ENCODE measurements at regions not wholly inside any gene's neighbourhood (a gene's known extent, or its start where the extent isn't known, plus 50 kb on each side); places are given as distances from the start of the nearest gene placed in this dataset.

GRCh38 chr1:238558156-238558555 lies 667.4 kb upstream of the ZP4 start:
- H3K9me3 ChIP-seq (ENCODE audit: insufficient read depth, low read length) = no peaks in the 10 kb centered on the region
- H3K9me2 ChIP-seq (replicated peaks; ENCODE audit: insufficient read depth, low read length) = no peaks in the 10 kb centered on the region
- no peak for TF ChIP-seq CTCF (IDR thresholded peaks at IDR 0.05; ENCODE audit: insufficient read depth, low read length, poor library complexity, severe bottlenecking)
- TF ChIP-seq EZH2phosphoT487 (conservative IDR thresholded peaks at IDR 0.05; ENCODE audit: low read length) = no peak
- no peak overlapping the region for H2AFZ ChIP-seq (ENCODE audit: low read depth, low read length, severe bottlenecking)
- H3K27me3 ChIP-seq (ENCODE audit: low read length) = no peaks in the 10 kb centered on the region
- no peaks in the 10 kb centered on the region for H3K79me2 ChIP-seq (ENCODE audit: insufficient read depth, low read length)
- no peak overlapping the region for H3K9ac ChIP-seq (ENCODE audit: low read length)
- H3F3A ChIP-seq (ENCODE audit: insufficient read depth) = no peaks in the 10 kb centered on the region
- H3K27ac ChIP-seq (ENCODE audit: low read depth, low read length) = no peak overlapping the region
- no peaks in the 10 kb centered on the region for H3K36me3 ChIP-seq (ENCODE audit: low read length)
- no peak overlapping the region for H3K4me3 ChIP-seq (ENCODE audit: insufficient read depth, low read length, poor library complexity, severe bottlenecking)
- H3K4me2 ChIP-seq (ENCODE audit: low read depth, low read length, poor library complexity, severe bottlenecking) = no peak overlapping the region
- no peaks in the 10 kb centered on the region for H4K20me1 ChIP-seq (ENCODE audit: low read depth, low read length)

DNA sequence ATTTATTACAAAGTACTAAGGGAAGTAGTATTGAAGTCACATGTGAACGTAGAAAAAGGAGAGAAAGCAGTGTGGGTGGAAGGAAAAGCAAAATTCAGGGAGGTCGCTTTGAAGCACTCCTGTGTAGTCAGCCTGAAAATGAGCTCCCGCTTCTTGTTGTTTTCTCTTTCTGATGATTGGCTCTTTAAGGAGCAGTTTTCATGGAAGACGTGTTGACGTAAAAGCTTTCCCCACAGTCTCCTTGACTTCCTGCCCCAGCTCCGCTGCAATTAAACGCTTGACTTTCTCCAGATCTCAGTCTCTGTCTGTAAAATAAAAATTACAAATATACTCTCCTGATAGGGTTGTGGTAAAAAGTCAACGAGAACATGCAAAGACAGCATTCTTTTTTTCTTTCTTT lies 661.5 kb upstream of the ZP4 start:
- Histone ChIP-seq H3K27ac (ENCODE audit: low read depth, low read length) (no peak overlapping the region), H4K20me1 (ENCODE audit: low read depth, low read length) (no peaks in the 10 kb centered on the region), H3K9me2 (replicated peaks; ENCODE audit: insufficient read depth, low read length) (no peaks in the 10 kb centered on the region), H3K9ac (ENCODE audit: low read length) (no peak overlapping the region), H2AFZ (ENCODE audit: low read depth, low read length, severe bottlenecking) (no peak overlapping the region), H3F3A (ENCODE audit: insufficient read depth) (no peaks in the 10 kb centered on the region), H3K4me3 (ENCODE audit: insufficient read depth, low read length, poor library complexity, severe bottlenecking) (no peak overlapping the region), H3K79me2 (ENCODE audit: insufficient read depth, low read length) (no peaks in the 10 kb centered on the region), H3K4me2 (ENCODE audit: low read depth, low read length, poor library complexity, severe bottlenecking) (no peak overlapping the region), H3K36me3 (ENCODE audit: low read length) (no peaks in the 10 kb centered on the region), H3K27me3 (ENCODE audit: low read length) (no peaks in the 10 kb centered on the region), H3K9me3 (ENCODE audit: insufficient read depth, low read length) (no peaks in the 10 kb centered on the region)
- no peak for TF ChIP-seq CTCF (IDR thresholded peaks at IDR 0.05; ENCODE audit: insufficient read depth, low read length, poor library complexity, severe bottlenecking)
- TF ChIP-seq EZH2phosphoT487 (conservative IDR thresholded peaks at IDR 0.05; ENCODE audit: low read length) = no peak

GRCh38 chr1:238549137-238549536 lies 658.4 kb upstream of the ZP4 start:
- Histone ChIP-seq H3K9me2 (replicated peaks; ENCODE audit: insufficient read depth, low read length) (no peaks in the 10 kb centered on the region), H3K9ac (ENCODE audit: low read length) (no peak overlapping the region), H3K36me3 (ENCODE audit: low read length) (no peaks in the 10 kb centered on the region), H3F3A (ENCODE audit: insufficient read depth) (no peaks in the 10 kb centered on the region), H3K79me2 (ENCODE audit: insufficient read depth, low read length) (no peaks in the 10 kb centered on the region), H4K20me1 (ENCODE audit: low read depth, low read length) (no peaks in the 10 kb centered on the region), H3K27me3 (ENCODE audit: low read length) (no peaks in the 10 kb centered on the region), H3K9me3 (ENCODE audit: insufficient read depth, low read length) (no peaks in the 10 kb centered on the region), H3K4me3 (ENCODE audit: insufficient read depth, low read length, poor library complexity, severe bottlenecking) (no peak overlapping the region), H2AFZ (ENCODE audit: low read depth, low read length, severe bottlenecking) (no peak overlapping the region), H3K4me2 (ENCODE audit: low read depth, low read length, poor library complexity, severe bottlenecking) (no peak overlapping the region), H3K27ac (ENCODE audit: low read depth, low read length) (no peak overlapping the region)
- no peak for TF ChIP-seq EZH2phosphoT487 (conservative IDR thresholded peaks at IDR 0.05; ENCODE audit: low read length)
- TF ChIP-seq CTCF (IDR thresholded peaks at IDR 0.05; ENCODE audit: insufficient read depth, low read length, poor library complexity, severe bottlenecking) = no peak
